ENCODE measurements at regions not wholly inside any gene's neighbourhood (a gene's known extent, or its start where the extent isn't known, plus 50 kb on each side); places are given as distances from the start of the nearest gene placed in this dataset.

- ATAC-seq = peak; percentile 36; the same call in 1 of the 3 replicates
- TF ChIP-seq TOX (CRISPR knock-in tag; IDR thresholded peaks at IDR 0.05; ENCODE audit: borderline replicate concordance) (no peak), PPARA (CRISPR knock-in tag; IDR thresholded peaks at IDR 0.05; ENCODE audit: borderline replicate concordance) (no peak), RARB (CRISPR knock-in tag; IDR thresholded peaks at IDR 0.05) (no peak), POU6F1 (CRISPR knock-in tag; IDR thresholded peaks at IDR 0.05; ENCODE audit: borderline replicate concordance, low read depth) (no peak), ZFP30 (CRISPR knock-in tag; IDR thresholded peaks at IDR 0.05) (no peak)
Measured at GRCh38 chr7:41858201-41858600, 155.3 kb upstream of the INHBA start.

GRCh38 chr7:41855798-41856197 lies 152.9 kb upstream of the INHBA start:
- TF ChIP-seq TCF4 (CRISPR knock-in tag; IDR thresholded peaks at IDR 0.05; ENCODE audit: borderline replicate concordance) (no peak), POU6F1 (CRISPR knock-in tag; IDR thresholded peaks at IDR 0.05; ENCODE audit: borderline replicate concordance, low read depth) (no peak), RARB (CRISPR knock-in tag; IDR thresholded peaks at IDR 0.05) (no peak), ARNTL (CRISPR knock-in tag; IDR thresholded peaks at IDR 0.05; ENCODE audit: borderline replicate concordance, low read depth) (no peak), ESRRG (CRISPR knock-in tag; IDR thresholded peaks at IDR 0.05) (no peak), GLIS3 (CRISPR knock-in tag; IDR thresholded peaks at IDR 0.05) (no peak), ZNF8 (CRISPR knock-in tag; IDR thresholded peaks at IDR 0.05) (no peak), ZC3H10 (CRISPR knock-in tag; IDR thresholded peaks at IDR 0.05) (no peak)

GRCh38 chr7:41847606-41848005 lies 144.7 kb upstream of the INHBA start:
- no peak for ATAC-seq
- TF ChIP-seq CSRNP3 (CRISPR knock-in tag; IDR thresholded peaks at IDR 0.05) = no peak
- TF ChIP-seq POU6F1 (CRISPR knock-in tag; IDR thresholded peaks at IDR 0.05; ENCODE audit: borderline replicate concordance, low read depth) = no peak
- no peak for TF ChIP-seq ZNF8 (CRISPR knock-in tag; IDR thresholded peaks at IDR 0.05)
- TF ChIP-seq CSDC2 (CRISPR knock-in tag; IDR thresholded peaks at IDR 0.05) = no peak
- TF ChIP-seq PPARA (CRISPR knock-in tag; IDR thresholded peaks at IDR 0.05; ENCODE audit: borderline replicate concordance) = no peak
- TF ChIP-seq SNAI2 (CRISPR knock-in tag; IDR thresholded peaks at IDR 0.05) = no peak

More at GRCh38 chr7:41855798-41856197, 152.9 kb upstream of the INHBA start:
- no peak for ATAC-seq

GRCh38 chr7:41847151-41847550 lies 144.3 kb upstream of the INHBA start:
- TF ChIP-seq SNAI2 (CRISPR knock-in tag; IDR thresholded peaks at IDR 0.05) (no peak), ZFP3 (CRISPR knock-in tag; IDR thresholded peaks at IDR 0.05) (no peak), OSR1 (CRISPR knock-in tag; IDR thresholded peaks at IDR 0.05) (no peak), TSHZ2 (CRISPR knock-in tag; IDR thresholded peaks at IDR 0.05) (no peak), TCF4 (CRISPR knock-in tag; IDR thresholded peaks at IDR 0.05; ENCODE audit: borderline replicate concordance) (no peak)

GRCh38 chr7:41842956-41843355 lies 140.1 kb upstream of the INHBA start:
- no peak for ATAC-seq
- TF ChIP-seq TSHZ2 (CRISPR knock-in tag; IDR thresholded peaks at IDR 0.05) (no peak), PATZ1 (CRISPR knock-in tag; IDR thresholded peaks at IDR 0.05; ENCODE audit: borderline replicate concordance) (no peak), ISL1 (CRISPR knock-in tag; IDR thresholded peaks at IDR 0.05) (no peak), OSR1 (CRISPR knock-in tag; IDR thresholded peaks at IDR 0.05) (no peak), ARNTL (CRISPR knock-in tag; IDR thresholded peaks at IDR 0.05; ENCODE audit: borderline replicate concordance, low read depth) (no peak), ZNF8 (CRISPR knock-in tag; IDR thresholded peaks at IDR 0.05) (no peak), ESRRG (CRISPR knock-in tag; IDR thresholded peaks at IDR 0.05) (no peak), GLIS3 (CRISPR knock-in tag; IDR thresholded peaks at IDR 0.05) (no peak)

More at GRCh38 chr7:41847151-41847550, 144.3 kb upstream of the INHBA start:
- no peak for ATAC-seq

Data from SK-N-SH treated with all-trans-retinoic acid at 6 μM for 48 hours (cell line).